RWPE2 (cell line): ENCODE measurements at regions not wholly inside any gene's neighbourhood (a gene's known extent, or its start where the extent isn't known, plus 50 kb on each side); places are given as distances from the start of the nearest gene placed in this dataset.
A peak's percentile ranks its signal among the peaks of the same experiment; 100 is the strongest.

ENCODE experiments used
- ATAC-seq: fragments of 200-7000 bp; cut with Tn5 transposase; 3 replicates; pipeline ENCODE4 v1.9.1; 2021; ENCODE audit warnings: low read depth
- DNase-seq: peaks from one replicate; pipeline ENCODE4 v3.0.0-alpha.2; 2020; ENCODE audit warnings: low spot score
- H3K27ac ChIP-seq: fragments of 450-650 bp; 2 replicates; pipeline ENCODE4 v1.5.1; 2017; ENCODE audit warnings: mild to moderate bottlenecking; ENCODE audit not compliant: poor library complexity, severe bottlenecking
- H3K27me3 ChIP-seq: fragments of 250-450 bp; sonication (Bioruptor Pico); 2 replicates; pipeline ENCODE4 v1.5.1; 2021; ENCODE audit warnings: mild to moderate bottlenecking, moderate library complexity; ENCODE audit not compliant: insufficient read depth, poor library complexity, severe bottlenecking
- H3K36me3 ChIP-seq: fragments of 250-450 bp; sonication (Bioruptor Pico); 2 replicates; pipeline ENCODE4 v1.5.1; 2020; ENCODE audit warnings: low read depth, mild to moderate bottlenecking, moderate library complexity
- H3K4me1 ChIP-seq: fragments of 250-450 bp; sonication (Bioruptor Pico); 2 replicates; pipeline ENCODE4 v1.5.1; 2021; ENCODE audit warnings: mild to moderate bottlenecking, moderate library complexity; ENCODE audit not compliant: insufficient read depth, poor library complexity, severe bottlenecking
- H3K4me3 ChIP-seq: fragments of 250-450 bp; sonication (Bioruptor Pico); 2 replicates; pipeline ENCODE4 v1.5.1; 2021; ENCODE audit warnings: mild to moderate bottlenecking, moderate library complexity; ENCODE audit not compliant: severe bottlenecking
- H3K9me3 ChIP-seq: fragments of 250-450 bp; sonication (Bioruptor Pico); 2 replicates; pipeline ENCODE4 v1.5.1; 2021; ENCODE audit warnings: mild to moderate bottlenecking, moderate library complexity; ENCODE audit not compliant: severe bottlenecking
- TF ChIP-seq, protein P1 (sequence below): fragments of 450-650 bp; IDR thresholded peaks from one replicate; pipeline ENCODE4 v1.5.1; 2017; ENCODE audit warnings: mild to moderate bottlenecking, moderate library complexity; ENCODE audit not compliant: poor library complexity, severe bottlenecking

DNA sequence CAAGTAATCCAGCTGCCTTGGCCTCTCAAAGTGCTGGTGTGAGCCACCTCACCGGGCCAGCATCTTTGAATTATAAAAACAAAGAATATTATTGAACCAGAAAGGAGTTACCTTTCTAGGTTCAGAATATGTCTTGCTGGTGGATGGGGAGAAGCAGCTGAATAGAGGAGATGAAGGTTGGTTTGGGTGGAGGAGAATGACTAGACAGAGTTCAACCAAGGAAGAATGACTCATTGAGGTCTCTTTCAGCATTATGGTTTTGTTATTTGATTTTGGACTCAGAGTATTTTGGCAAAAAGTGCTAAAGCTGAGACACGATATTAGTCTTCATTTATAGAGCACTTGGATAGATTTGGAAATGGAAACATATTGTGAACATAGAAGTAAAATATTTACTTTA lies 75.2 kb upstream of the MPDZ start:
- no peak for ATAC-seq
- Histone ChIP-seq H3K36me3 (no peaks in the 10 kb centered on the region), H3K4me1 (no peaks in the 10 kb centered on the region), H3K27ac (no peak overlapping the region), H3K9me3 (no peaks in the 10 kb centered on the region), H3K4me3 (no peak overlapping the region), H3K27me3 (no peaks in the 10 kb centered on the region)
- TF ChIP-seq, protein P1, sequence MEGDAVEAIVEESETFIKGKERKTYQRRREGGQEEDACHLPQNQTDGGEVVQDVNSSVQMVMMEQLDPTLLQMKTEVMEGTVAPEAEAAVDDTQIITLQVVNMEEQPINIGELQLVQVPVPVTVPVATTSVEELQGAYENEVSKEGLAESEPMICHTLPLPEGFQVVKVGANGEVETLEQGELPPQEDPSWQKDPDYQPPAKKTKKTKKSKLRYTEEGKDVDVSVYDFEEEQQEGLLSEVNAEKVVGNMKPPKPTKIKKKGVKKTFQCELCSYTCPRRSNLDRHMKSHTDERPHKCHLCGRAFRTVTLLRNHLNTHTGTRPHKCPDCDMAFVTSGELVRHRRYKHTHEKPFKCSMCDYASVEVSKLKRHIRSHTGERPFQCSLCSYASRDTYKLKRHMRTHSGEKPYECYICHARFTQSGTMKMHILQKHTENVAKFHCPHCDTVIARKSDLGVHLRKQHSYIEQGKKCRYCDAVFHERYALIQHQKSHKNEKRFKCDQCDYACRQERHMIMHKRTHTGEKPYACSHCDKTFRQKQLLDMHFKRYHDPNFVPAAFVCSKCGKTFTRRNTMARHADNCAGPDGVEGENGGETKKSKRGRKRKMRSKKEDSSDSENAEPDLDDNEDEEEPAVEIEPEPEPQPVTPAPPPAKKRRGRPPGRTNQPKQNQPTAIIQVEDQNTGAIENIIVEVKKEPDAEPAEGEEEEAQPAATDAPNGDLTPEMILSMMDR: no peak
- DNase-seq: no peak

DNA sequence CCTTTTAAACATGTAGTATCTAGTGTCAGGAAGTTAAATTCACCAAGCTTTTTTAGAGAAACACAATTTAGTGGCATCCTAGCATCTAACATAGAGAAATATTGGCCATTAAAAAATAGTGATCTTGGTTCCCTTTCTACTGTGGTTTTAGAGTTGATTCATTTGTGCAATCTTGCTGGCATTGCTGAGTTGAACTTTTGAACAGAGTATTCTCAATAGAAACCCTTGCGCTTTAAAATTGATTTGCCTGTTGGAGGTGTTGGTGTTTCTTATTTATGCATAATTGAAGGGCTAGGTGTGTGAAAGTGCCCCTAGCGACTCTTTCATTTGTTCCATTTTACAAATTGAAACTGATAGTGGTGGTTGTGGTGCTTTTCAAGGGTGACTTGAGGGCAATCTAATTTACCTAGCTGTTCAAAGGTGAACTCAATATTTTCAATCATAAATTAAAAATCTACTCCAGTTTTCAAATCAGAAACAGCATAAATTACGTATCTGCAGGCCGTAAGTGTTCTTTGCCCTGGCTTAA lies 73.0 kb upstream of the MPDZ start:
- no peaks in the 10 kb centered on the region for H3K27me3 ChIP-seq
- H3K4me1 ChIP-seq: no peaks in the 10 kb centered on the region
- no peak overlapping the region for H3K27ac ChIP-seq
- no peaks in the 10 kb centered on the region for H3K9me3 ChIP-seq
- no peak overlapping the region for H3K4me3 ChIP-seq
- TF ChIP-seq, protein P1: no peak
- ATAC-seq (no peak), DNase-seq (no peak)
- H3K36me3 ChIP-seq: no peaks in the 10 kb centered on the region

DNA sequence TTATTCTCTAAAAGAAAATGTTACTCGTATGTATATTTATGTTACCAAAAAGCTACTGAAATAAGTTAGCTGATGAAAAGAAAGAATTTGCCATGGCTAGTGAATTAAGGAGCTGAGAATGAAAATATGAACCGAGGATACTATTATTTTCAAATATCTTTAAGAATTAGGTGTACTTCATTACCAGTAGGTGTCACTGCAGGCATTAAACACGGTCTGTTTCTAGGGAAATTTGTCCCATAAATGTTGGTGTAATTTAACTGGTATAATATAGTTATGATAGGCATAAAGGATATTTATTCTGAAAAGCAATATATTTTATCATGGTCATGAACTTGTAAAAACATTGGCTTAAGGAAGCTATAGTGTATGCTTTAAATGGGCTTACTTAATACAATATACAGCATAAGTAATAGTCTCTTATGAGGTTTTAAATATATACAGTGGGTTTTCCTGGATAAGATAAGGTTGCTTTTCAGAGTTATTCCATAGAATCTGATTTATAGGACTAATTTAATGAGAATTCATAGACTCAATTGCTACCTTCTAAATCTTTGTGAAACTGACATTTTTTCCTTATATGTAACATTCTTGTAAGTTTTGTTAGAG lies 72.4 kb upstream of the MPDZ start:
- no peaks in the 10 kb centered on the region for H3K36me3 ChIP-seq
- TF ChIP-seq, protein P1: peak; percentile 90
- no peaks in the 10 kb centered on the region for H3K27me3 ChIP-seq
- H3K9me3 ChIP-seq: no peaks in the 10 kb centered on the region
- no peak overlapping the region for H3K4me3 ChIP-seq
- ATAC-seq (no peak; the same call in 2 of the 3 replicates), DNase-seq (no peak)
- no peaks in the 10 kb centered on the region for H3K4me1 ChIP-seq
- no peak overlapping the region for H3K27ac ChIP-seq

DNA sequence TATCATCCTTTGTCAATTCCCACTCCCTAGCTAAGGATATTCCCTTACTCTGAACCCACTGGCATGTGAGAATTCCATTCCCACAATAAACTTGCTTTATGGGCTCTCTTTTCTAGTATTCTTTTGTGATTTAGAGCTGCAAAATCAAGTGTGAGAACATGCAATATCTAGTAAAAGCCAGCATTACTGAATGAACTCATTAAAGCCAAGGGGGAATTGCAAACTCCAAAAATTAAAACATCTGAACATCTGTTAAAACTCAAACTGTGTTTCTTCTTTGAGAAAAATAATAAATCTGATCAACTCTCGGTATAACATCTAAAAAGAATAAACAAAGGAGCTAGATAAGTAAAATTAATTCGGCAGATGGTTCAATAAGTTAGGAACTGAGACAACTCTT lies 53.1 kb upstream of the MPDZ start:
- Histone ChIP-seq H3K27me3 (no peaks in the 10 kb centered on the region), H3K27ac (no peak overlapping the region), H3K36me3 (no peaks in the 10 kb centered on the region), H3K9me3 (no peaks in the 10 kb centered on the region), H3K4me3 (no peak overlapping the region), H3K4me1 (no peaks in the 10 kb centered on the region)
- TF ChIP-seq, protein P1: no peak
- ATAC-seq (no peak), DNase-seq (no peak)

DNA sequence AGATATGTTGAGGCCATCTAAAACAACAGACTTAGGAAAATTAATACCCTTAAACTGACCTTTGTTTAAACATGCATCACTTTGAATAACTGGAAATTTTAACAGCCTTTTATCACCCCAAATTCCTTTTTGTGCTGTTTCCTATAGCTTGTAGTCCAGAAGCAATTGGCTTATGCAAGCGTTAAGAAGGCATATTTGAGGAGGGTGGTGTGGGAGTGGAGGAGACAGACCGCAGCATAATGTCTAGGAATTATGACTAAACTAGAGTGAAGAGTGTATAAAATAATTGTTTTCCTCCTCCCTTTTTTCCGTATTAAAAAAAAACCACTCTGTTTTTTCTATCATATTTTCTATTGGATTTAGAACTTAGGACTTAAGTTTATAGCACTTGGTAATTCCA lies 51.8 kb upstream of the MPDZ start:
- no peak for DNase-seq
- Histone ChIP-seq H3K9me3 (no peaks in the 10 kb centered on the region), H3K4me1 (no peaks in the 10 kb centered on the region), H3K4me3 (no peak overlapping the region), H3K27ac (no peak overlapping the region), H3K36me3 (no peaks in the 10 kb centered on the region), H3K27me3 (no peaks in the 10 kb centered on the region)
- TF ChIP-seq, protein P1: no peak
- ATAC-seq: no peak
